HCT116 (cell line): ENCODE measurements at regions not wholly inside any gene's neighbourhood (a gene's known extent, or its start where the extent isn't known, plus 50 kb on each side); places are given as distances from the start of the nearest gene placed in this dataset.

Experiments
- ATAC-seq: fragments of 200-7000 bp; cut with Tn5 transposase; 2 replicates; pipeline ENCODE4 v1.9.1; 2020; ENCODE audit warnings: mild to moderate bottlenecking, moderate library complexity
- BruUV-seq: library from RNA; stranded (reverse); fragments of 400-500 nt; replicated peaks from 2 replicates; lab custom pipeline; 2021; lab: Mats Ljungman, UMichigan
- CTCF ChIA-PET: fragments of 300-600 bp; sonication (Branson Sonifier 250); formaldehyde crosslinking; loops from one replicate; lab custom pipeline; 2021; ENCODE audit warnings: antibody characterized with exemption; lab: Charles Lee
- POLR2A ChIA-PET: fragments of 300-600, 350-600 bp; sonication (Branson Sonifier 250); formaldehyde crosslinking; loops from one replicate; lab custom pipeline; 2021; ENCODE audit warnings: antibody characterized with exemption; lab: Charles Lee
- RAD21 ChIA-PET, 2 experiments: fragments of 300-600 bp; sonication (Branson Sonifier 250); formaldehyde crosslinking; loops; one replicate each; lab custom pipeline; 2023; ENCODE audit warnings: low total read pairs in 2 of 2; ENCODE audit not compliant: uncharacterized antibody in 2 of 2, unreplicated experiment in 2 of 2, low non-redundant PET in 1 of 2; lab: Charles Lee
- DNase-seq: peaks from one replicate; pipeline ENCODE4 v3.0.0-alpha.2; 2010; ENCODE audit warnings: low read depth, low spot score
- H2AFZ ChIP-seq: fragments of 200-600 bp; shearing (Covaris generic), sonication (generic); 2 replicates; pipeline ENCODE4 v1.6.1; 2017; ENCODE audit warnings: low read depth, mixed run types, mixed read lengths, antibody characterized with exemption, low read length; ENCODE audit not compliant: poor library complexity, severe bottlenecking
- H3K27ac ChIP-seq: 2 replicates; pipeline ENCODE4 v1.5.1; 2012; ENCODE audit warnings: low read depth, low read length
- H3K27me3 ChIP-seq: fragments of 200-600 bp; sonication (generic); 2 replicates; pipeline ENCODE4 v1.6.1; 2016; ENCODE audit warnings: mixed run types, low read length, mixed read lengths; ENCODE audit not compliant: insufficient read depth
- H3K36me3 ChIP-seq, 2 experiments: fragments of 200-500 bp in 1 of 2; fragments of 200-600 bp in 1 of 2; sonication (Bioruptor generic) in 1 of 2; sonication (generic) in 1 of 2; 2 replicates each; pipeline versions ENCODE4 v1.5.1 to v1.6.1; 2014 to 2016; ENCODE audit warnings: low read length in 2 of 2, inconsistent platforms in 1 of 2, mixed read lengths in 1 of 2, mixed run types in 1 of 2; ENCODE audit not compliant: insufficient read depth in 2 of 2, control insufficient read depth in 1 of 2
- H3K4me1 ChIP-seq, 2 experiments: fragments of 200-600 bp in 1 of 2; sonication (generic) in 1 of 2; 2 replicates each; pipeline versions ENCODE4 v1.5.1 to v1.6.1; 2012 to 2017; ENCODE audit warnings: low read length in 2 of 2, inconsistent platforms in 1 of 2, mild to moderate bottlenecking in 1 of 2, mixed read lengths in 1 of 2, mixed run types in 1 of 2, moderate library complexity in 1 of 2; ENCODE audit not compliant: insufficient read depth in 2 of 2, control insufficient read depth in 1 of 2
- H3K4me2 ChIP-seq: fragments of 200-600 bp; sonication (generic); 2 replicates; pipeline ENCODE4 v1.6.1; 2017; ENCODE audit warnings: mixed run types, low read length, mixed read lengths
- H3K4me3 ChIP-seq, 2 experiments: fragments of 200-600 bp in 1 of 2; sonication (generic) in 1 of 2; replicated peaks in 1 of 2; 2 replicates each; pipeline ENCODE4 v1.5.1; 2011 to 2016; ENCODE audit warnings: low read length in 2 of 2, control low read depth in 1 of 2, low read depth in 1 of 2, mild to moderate bottlenecking in 1 of 2, mixed read lengths in 1 of 2, mixed run types in 1 of 2
- H3K79me2 ChIP-seq: fragments of 200-600 bp; sonication (generic); 2 replicates; pipeline ENCODE4 v1.6.1; 2017; ENCODE audit warnings: mild to moderate bottlenecking, mixed run types, low read length, moderate library complexity, mixed read lengths; ENCODE audit not compliant: insufficient read depth
- H3K9ac ChIP-seq: fragments of 200-600 bp; sonication (generic); 2 replicates; pipeline ENCODE4 v1.6.1; 2016; ENCODE audit warnings: low read length, mixed read lengths
- H3K9me2 ChIP-seq: fragments of 200-600 bp; sonication (generic), shearing (Covaris generic); 2 replicates; pipeline ENCODE4 v1.6.1; 2017; ENCODE audit warnings: mixed run types, mild to moderate bottlenecking, moderate library complexity; ENCODE audit not compliant: insufficient read depth
- H3K9me3 ChIP-seq, 2 experiments: fragments of 200-500 bp in 1 of 2; fragments of 200-600 bp in 1 of 2; sonication (Bioruptor generic) in 1 of 2; sonication (generic) in 1 of 2; 2 replicates each; pipeline ENCODE4 v1.6.1; 2014 to 2017; ENCODE audit warnings: low read length in 2 of 2, mixed read lengths in 2 of 2, inconsistent platforms in 1 of 2, low read depth in 1 of 2, mild to moderate bottlenecking in 1 of 2, mixed run types in 1 of 2, moderate library complexity in 1 of 2; ENCODE audit not compliant: control insufficient read depth in 1 of 2, insufficient read depth in 1 of 2
- H4K20me1 ChIP-seq: fragments of 200-600 bp; sonication (generic), shearing (Covaris generic); 2 replicates; pipeline ENCODE4 v1.6.1; 2017; ENCODE audit warnings: mixed run types, mild to moderate bottlenecking, moderate library complexity; ENCODE audit not compliant: insufficient read depth
- CEBPB ChIP-seq: IDR thresholded peaks from 2 replicates; pipeline ENCODE4 v1.6.1; 2012; ENCODE audit warnings: low read depth
- CTCF ChIP-seq, 3 experiments: fragments of 200-600 bp in 1 of 3; sonication (generic) in 1 of 3; IDR thresholded peaks in 2 of 3; conservative IDR thresholded peaks in 1 of 3; 2 replicates each; pipeline ENCODE4 v1.5.1; 2012 to 2017; ENCODE audit warnings: low read depth in 2 of 3, low read length in 2 of 3, antibody characterized with exemption in 1 of 3, borderline replicate concordance in 1 of 3, control low read depth in 1 of 3, mild to moderate bottlenecking in 1 of 3, mixed read lengths in 1 of 3, mixed run types in 1 of 3, moderate library complexity in 1 of 3; ENCODE audit not compliant: insufficient read depth in 1 of 3
- MAX ChIP-seq: IDR thresholded peaks from 2 replicates; pipeline ENCODE4 v1.6.1; 2012
- POLR2A ChIP-seq: IDR thresholded peaks from 2 replicates; pipeline ENCODE4 v1.7.0; 2011; ENCODE audit warnings: borderline replicate concordance; ENCODE audit not compliant: insufficient read depth, insufficient read length; ENCODE audit errors: extremely low read depth
- RAD21 ChIP-seq: IDR thresholded peaks from 2 replicates; pipeline ENCODE4 v1.6.1; 2012; ENCODE audit warnings: low read depth, mild to moderate bottlenecking
- YY1 ChIP-seq: IDR thresholded peaks from 2 replicates; pipeline ENCODE4 v1.6.1; 2011; ENCODE audit warnings: low read length, low read depth, moderate library complexity, mild to moderate bottlenecking; ENCODE audit not compliant: insufficient replicate concordance; ENCODE audit errors: extremely low read depth
- ZNF274 ChIP-seq: fragments of 200-500 bp; sonication (Bioruptor generic); IDR thresholded peaks from 2 replicates; pipeline ENCODE4 v1.6.1; 2014; ENCODE audit warnings: mild to moderate bottlenecking, low read depth, low read length, inconsistent platforms
- intact Hi-C: fragments of 100-400 bp; cut with micrococcal nuclease; formaldehyde crosslinking; loops from 2 replicates; pipeline ENCODE4 v1.10.0; 2022

GRCh38 chr15:77774350-77774749 lies 141.6 kb upstream of the LINGO1 start:
- no peak for ATAC-seq
- H3K27ac ChIP-seq, result no peak overlapping the region
- CTCF ChIA-PET, result no interaction called here
- TF ChIP-seq RAD21, result no peak
- TF ChIP-seq ZNF274, result no peak
- no peak for TF ChIP-seq CEBPB
- TF ChIP-seq MAX, result no peak
- no peak for TF ChIP-seq YY1
- TF ChIP-seq CTCF (IDR thresholded peaks at IDR 0.05 in 2 of 3, conservative IDR thresholded peaks at IDR 0.05 in 1 of 3; ENCODE audit: borderline replicate concordance in 1 of 3, insufficient read depth in 1 of 3, low read depth in 2 of 3, low read length in 2 of 3), result no peak
- no peak for TF ChIP-seq POLR2A
- H3K9me2 ChIP-seq, result no peaks in the 10 kb centered on the region
- no peaks in the 10 kb centered on the region for H3K9me3 ChIP-seq
- no peak overlapping the region for H3K4me2 ChIP-seq
- intact Hi-C loops, result no loop called here
- H3K79me2 ChIP-seq, result no peaks in the 10 kb centered on the region
- H3K27me3 ChIP-seq, result no peaks in the 10 kb centered on the region
- H3K4me3 ChIP-seq, result no peak overlapping the region
- no TSS peak for BruUV-seq
- H3K36me3 ChIP-seq, result no peaks in the 10 kb centered on the region
- DNase-seq, result no peak
- no peaks in the 10 kb centered on the region for H3K4me1 ChIP-seq
- no peak overlapping the region for H3K9ac ChIP-seq
- POLR2A ChIA-PET, result no interaction called here
- RAD21 ChIA-PET, result no interaction called here
- no peaks in the 10 kb centered on the region for H4K20me1 ChIP-seq
- no peak overlapping the region for H2AFZ ChIP-seq

DNA sequence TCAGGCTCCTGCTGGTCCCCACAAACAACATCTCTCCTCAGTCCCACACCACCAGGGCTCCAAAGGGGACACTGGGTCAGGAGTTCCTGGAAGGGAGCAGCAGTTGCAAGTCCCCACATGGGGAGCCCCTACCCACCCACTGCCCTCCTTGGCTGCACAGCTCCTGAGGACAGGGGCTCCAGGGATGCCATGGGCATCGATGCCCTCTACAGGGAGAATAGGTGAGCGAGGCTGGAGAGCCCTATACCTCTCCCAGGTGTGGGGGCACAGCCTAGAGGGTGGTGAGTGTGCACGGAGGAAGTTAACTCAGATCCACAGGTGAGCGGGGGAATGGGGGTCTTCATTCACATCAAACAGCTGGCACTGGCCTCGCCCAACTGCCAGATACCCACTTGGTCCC lies 141.2 kb upstream of the LINGO1 start:
- 0 out of 6 replicates have a peak, but pooled peaks of 1 of the 3 experiments have one; percentile 24 for TF ChIP-seq CTCF (IDR thresholded peaks at IDR 0.05 in 2 of 3, conservative IDR thresholded peaks at IDR 0.05 in 1 of 3; ENCODE audit: borderline replicate concordance in 1 of 3, insufficient read depth in 1 of 3, low read depth in 2 of 3, low read length in 2 of 3)
- TF ChIP-seq RAD21, result peak; percentile 42
- TF ChIP-seq ZNF274, result no peak
- Histone ChIP-seq H4K20me1 (no peaks in the 10 kb centered on the region), H3K9ac (no peak overlapping the region), H3K9me2 (no peaks in the 10 kb centered on the region), H3K4me1 (no peaks in the 10 kb centered on the region), H3K9me3 (no peaks in the 10 kb centered on the region), H3K79me2 (no peaks in the 10 kb centered on the region), H3K4me2 (no peak overlapping the region), H2AFZ (no peak overlapping the region), H3K4me3 (no peak overlapping the region), H3K27ac (no peak overlapping the region), H3K27me3 (no peaks in the 10 kb centered on the region), H3K36me3 (no peaks in the 10 kb centered on the region)
- no TSS peak for BruUV-seq
- ChIA-PET RAD21 (no interaction called here), CTCF (no interaction called here), POLR2A (no interaction called here)
- DNase-seq (no peak), ATAC-seq (peak; percentile 53)
- intact Hi-C loops, result no loop called here
